ENCODE measurements at regions not wholly inside any gene's neighbourhood (a gene's known extent, or its start where the extent isn't known, plus 50 kb on each side); places are given as distances from the start of the nearest gene placed in this dataset.

DNA sequence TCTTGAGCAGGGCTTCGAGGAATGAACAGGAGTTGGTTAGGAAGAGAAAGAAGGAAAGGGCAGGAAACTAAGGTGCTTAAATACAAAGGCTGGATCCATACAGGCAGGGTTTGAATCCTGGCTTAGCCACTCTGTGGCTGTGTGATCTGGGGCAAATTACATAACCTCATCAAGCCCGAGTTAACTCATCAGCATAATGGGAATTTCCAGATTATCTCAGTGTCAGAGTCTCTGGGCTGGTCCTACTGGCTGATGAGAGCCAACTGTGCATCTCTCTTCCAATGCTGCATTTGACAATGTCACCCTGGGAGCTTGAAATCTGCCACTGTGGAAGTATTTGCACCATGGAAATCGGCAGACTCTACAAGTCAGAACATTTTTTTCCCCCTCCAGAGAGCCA, 83.8 kb upstream of the SLC6A6 start:
- DNase-seq: peak; percentile 82

DNA sequence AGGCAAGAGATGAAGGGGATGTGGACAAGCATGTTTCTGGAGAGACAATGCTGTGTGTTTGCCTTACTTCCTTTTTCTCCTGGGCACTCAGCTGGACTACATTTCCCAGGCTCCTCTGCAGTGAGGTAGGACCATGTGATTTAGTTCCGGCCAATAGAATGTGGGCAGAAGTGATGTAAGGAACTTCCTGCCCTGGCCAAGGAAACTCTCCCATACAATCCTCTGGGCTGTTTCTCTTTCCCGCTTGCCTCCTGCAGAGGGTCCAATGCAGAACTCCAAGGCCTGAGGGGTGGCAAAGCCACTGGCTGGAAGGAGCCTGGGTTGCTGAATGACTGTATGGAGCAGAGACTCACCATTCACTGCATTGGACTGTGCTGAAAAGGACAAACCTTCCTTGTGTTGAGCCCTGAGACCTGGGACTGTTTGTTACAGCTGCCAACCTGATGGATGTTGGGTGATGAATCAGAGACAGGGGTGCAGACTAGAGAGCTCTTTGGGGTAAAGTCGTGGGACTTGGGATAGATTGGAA, 82.7 kb upstream of the SLC6A6 start:
- DNase-seq: peak; percentile 93

DNA sequence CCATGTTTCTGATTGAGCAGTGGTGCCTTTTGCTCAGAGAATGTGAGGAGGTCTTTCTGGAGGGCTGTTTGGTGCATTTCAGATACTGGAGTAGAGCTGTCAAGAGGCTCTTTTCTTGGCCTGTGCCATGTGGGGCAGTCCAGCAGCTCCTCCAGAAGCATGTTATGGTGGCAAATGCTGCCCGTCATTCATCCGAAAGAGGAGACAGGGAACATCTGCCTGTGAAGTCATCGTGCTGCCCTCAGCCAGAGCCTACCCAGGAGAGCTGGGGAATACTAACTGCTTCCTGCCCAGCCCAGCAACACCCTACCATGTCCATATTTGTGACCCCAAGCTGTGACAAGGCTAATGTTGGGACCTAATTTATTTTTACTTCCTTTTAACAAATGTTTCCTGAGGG, 82.2 kb upstream of the SLC6A6 start:
- DNase-seq: no peak

DNA sequence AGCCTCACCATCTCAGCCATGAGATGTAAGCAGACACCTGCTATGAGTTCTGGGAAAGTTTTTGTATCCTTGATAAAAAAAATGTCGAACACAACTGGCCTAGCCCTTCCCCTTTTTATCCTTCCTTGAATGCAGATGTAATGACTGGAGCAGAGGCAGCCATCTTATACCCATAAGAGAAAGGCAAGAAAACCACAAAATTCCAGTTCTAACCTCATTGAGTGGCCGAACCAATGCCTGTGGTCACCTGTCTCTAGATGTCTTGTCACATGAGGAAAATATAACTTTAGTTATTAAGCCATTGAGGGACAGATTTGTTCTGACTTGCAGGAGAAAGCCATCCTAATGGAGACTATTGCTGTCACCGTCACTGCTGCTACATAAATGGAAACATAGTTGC, 80.4 kb upstream of the SLC6A6 start:
- DNase-seq: no peak

DNA sequence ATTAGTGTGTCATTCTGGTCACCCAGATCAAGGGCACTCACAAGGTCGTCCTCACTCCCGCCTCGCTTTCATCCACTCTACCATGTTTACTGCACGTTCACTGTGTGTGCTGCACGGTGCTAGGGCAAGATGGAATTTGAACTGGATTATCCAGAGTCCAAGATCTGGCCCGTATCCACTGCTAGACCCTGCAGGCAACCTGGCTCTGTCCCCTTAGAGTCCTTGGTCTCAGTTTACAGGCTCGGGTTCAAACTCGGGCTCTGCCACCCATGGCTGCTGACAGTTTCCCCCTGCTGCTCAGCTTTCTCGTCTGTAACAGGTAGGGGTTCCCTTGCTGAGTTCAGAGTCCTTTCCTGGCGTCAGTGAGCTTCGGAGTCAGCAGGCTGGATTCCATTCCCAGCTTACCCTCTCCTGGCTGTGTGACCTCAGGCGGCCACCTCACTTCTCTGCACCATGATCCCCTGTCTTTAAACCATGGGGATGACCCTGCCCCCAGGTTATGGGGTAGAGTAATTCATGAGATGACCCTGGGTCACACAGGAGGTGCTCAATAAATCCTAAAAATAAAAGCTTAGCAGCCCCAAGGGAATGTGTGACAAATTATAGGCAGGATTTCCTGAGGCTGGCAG, 79.6 kb upstream of the SLC6A6 start:
- DNase-seq: no peak

DNA sequence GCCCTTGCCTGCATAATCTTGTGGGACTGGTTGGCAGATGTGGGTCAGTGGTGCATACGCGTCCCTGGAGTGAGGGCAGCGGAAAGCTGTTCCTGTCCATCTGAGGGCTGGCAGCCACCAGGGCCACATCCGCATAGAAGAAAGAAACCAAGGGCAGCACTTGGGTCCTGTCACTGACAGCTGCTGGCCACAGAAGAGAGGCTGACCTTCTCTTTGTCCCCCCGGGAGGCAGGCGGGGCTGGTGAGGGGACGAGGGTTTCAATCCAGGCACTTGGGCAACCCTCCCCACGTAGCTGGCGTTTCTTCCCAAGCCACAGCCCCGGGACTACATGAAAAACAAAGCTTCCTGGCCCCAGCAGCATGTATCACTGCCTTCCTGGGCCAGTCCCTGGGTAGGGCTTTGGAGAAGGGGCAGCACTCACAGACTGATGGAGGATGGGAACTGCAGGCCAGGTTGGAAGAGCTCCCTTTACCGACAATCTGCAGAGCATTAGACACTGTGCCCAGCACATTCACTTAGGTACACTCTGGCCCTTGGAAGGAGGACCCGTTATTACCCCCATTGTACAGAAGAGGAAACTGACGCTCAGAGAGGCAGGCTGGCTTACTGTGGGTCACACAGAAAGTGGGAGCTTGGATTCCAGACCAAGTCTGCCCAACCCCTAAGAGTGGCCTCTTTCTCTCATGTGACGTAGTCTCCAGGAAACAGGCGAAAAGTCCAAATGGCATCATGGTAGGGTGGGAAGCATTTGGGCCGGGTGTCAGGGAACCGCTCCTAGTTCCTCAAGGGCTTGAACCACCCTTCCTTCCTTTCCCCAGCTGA, 78.8 kb upstream of the SLC6A6 start:
- no peak for DNase-seq

DNA sequence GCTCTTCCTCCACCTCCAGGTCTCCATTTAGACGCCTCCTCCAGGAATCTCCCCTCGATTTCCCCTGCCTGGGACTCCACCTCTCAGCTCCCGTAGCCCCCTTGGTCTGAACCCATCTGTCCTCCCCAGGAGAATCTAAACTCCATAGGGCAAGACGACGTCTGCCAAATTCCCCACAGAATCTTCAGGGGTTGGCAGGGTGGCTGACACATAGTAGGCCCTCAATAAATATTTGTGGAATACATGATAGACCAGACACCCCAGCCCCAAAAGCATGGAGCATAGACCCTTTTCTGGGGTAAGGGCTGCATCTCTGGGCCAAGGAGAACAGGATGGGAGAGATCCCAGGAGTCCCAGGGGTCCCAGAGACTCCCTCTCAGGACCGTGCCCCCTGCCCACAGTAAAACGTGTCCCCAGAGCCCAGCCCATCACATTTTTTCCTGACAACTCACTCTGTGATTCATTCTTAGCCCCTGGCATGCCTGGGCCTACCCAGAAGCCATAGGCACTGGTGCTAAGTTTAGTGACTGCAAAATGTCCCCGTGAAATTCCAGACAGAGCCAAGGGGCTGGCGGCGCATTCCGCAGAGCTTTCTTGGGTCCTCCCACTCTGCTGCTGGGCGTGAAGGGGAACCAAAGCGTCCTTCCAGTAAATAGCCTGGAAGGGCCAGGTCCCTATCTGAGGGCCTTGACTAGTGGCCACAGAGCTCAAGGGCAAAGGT, 78.0 kb upstream of the SLC6A6 start:
- no peak for DNase-seq

DNA sequence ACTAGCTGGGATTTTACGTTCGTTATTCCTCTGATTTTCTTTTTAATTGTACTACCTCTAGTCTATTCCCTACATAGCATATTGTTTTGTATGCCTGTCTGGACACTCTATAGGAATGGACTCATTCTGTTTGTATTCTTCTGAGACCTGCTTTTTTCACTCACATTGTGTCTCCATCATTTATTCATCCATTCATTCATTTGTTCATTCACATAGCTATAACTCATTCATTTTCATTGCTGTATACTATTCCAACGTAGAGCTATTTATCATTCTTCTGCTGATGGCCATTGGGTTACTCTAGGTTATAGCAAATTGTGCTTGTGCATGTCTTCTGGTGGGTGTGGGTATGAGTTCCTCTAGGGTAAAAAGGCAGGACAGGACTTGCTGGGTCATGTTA, 74.0 kb upstream of the SLC6A6 start:
- DNase-seq: no peak

DNA sequence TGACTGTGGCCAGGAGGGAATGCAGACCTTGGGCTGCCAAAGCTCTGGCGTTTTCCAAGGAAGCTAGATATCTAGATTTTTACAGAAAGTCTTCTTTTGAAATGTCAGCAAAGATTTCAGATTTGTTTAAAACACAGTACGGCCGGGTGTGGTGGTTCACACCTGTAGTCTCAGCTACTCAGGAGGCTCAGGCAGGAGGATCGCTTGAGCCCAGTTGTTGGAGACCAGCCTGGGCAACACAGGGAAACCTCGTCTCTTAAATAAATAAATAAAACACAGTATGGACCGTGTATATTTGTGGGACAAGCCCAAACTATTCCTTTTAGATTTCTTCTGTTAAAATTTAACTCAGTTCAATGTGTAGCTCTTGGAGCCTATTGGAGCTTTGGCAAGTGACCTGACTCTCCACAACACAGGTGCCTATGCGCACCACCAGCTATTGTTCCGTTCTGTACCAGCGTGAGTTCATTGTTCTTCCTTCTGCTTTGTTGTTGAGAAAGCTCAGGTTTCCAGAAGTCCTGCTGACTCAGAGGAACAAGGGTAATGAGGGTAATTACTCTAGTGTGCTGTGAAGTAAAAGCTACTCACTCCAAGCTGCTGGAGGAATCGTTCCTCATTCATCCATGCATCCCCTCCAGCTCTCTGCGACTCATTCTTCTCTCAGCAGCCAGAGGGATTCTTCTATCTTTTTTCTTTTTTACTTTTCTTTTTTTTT, 73.1 kb upstream of the SLC6A6 start:
- peak; percentile 68 for DNase-seq

DNA sequence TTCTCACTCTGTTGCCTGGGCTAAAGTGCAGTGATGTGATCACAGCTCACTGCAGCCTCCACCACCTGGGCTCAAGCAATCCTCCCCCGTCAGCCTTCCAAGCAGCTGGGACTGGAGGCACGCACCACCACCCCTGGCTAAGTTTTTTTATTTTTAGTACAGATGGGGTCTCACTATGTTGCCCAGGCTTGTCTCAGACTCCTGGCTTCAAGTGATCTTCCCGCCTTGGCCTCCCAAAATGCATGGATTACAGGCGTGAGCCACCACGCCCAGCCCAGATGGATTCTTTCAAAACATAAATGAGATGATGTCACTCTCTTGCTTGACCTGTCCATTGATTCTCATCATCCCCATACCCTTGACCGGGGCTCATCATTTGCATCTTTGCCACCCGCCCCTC, 72.6 kb upstream of the SLC6A6 start:
- DNase-seq: no peak

DNA sequence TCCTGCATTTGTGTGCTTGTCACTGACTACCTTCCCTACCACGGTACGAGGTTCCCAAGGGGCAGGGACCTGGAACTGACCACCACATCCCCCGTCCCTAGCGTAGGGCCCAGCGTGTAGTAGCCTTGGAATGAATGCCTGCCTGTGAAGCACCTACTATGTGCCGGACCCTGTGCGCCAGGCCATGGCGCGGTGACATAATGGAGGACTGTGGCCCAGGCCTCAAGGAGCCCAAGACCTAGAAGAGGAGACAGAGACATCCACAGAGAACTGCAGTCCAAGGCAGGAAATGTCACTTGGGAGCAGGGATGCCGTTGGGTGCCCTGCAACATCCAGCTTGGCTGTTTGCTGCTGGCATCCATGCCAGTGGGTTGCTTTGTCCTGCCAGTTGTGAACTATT, 71.9 kb upstream of the SLC6A6 start:
- no peak for DNase-seq

DNA sequence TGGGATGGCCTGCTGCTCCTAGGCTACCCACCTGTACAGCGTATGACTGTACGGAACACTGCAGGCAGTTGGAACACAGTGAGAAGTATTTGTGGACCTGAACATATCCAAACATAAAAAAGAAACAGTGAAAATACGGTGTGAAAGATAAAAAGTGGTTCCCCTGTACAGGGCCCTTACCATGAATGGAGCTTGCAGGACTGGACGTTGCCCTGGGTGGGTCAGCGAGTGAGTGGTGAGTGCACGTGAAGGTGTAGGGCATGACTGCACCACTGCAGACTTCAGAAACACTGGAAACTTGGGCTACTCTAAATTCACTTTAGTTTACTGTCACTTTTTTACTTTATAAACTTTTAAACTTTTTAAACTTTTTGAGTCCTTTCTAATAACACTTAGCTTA, 71.2 kb upstream of the SLC6A6 start:
- no peak for DNase-seq

DNA sequence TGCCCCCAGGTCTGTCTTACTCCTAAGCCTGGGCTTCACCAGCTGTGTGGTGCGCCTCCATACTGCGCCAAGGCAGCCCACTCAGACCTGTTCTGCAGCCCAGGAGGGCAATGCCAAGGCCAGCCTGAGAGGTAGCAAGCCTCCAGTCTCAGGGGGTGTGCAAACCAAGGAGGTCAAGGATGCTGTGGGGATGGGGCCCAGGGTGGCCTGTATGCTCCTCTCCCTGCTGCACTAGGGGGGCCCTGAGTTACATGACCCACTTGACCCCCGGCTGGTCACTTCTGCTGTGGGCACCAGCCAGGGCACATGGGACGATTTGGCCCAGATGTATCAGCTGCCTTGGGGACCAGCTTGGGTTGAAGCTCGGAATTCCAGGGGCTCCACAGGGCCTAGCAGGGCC, 70.0 kb upstream of the SLC6A6 start:
- no peak for DNase-seq

DNA sequence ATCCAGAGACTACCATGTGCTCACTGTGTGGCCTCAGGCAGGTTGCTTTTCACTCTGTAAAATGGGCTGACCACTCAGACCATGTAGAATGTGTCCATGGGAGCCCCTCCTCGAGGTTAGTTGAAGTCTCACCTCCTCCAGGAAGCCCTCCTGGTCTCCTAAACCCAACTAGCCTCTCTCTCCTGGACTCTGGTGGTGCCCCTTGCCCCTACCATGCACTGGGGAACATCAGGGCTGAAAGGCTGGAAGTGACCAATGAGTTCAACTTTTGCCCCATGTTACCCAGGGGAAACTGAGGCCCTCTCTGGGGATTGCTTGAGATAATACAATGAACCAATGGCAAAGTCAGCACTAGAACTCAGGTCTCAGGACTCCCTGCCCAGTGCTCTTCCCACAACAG, 69.2 kb upstream of the SLC6A6 start:
- DNase-seq: no peak

DNA sequence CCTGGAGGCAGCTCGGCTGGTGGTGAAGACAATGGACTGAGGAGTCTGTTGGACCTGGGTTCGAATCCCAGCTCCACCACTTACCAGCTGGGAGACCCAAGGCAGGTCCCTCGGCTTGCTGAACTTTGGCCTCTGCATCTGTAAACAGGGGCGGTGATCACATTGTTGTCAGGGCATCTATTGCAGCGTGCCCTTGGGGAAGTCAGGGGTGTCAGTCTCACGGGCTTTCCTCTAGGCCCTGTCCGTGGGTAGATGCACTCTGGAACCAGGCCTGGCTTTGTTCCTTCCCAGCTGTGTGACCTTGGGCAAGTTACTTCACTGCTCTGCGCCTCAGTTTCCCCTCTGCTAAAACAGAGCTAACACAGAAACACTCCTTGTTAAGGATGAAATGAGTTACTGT, 68.8 kb upstream of the SLC6A6 start:
- peak; percentile 50 for DNase-seq

DNA sequence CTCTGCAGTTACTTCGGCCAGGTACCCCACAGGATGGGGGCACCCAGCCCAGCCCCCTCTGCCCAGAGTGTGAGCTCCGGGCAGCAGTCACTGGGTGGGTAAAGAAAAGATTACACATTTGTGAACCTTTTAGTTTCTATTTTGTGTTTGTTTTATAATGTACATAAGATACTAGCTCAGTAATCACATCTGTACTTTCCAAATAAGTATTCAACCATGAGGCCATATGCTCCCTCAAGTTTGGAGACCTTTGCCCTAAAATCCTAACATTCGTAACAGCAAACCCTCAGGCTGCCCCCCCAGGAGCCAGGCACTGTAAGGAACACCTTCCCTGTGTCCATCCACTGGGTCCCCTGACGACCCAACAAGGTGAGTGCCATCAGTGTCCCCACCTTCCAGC, 68.3 kb upstream of the SLC6A6 start:
- no peak for DNase-seq

DNA sequence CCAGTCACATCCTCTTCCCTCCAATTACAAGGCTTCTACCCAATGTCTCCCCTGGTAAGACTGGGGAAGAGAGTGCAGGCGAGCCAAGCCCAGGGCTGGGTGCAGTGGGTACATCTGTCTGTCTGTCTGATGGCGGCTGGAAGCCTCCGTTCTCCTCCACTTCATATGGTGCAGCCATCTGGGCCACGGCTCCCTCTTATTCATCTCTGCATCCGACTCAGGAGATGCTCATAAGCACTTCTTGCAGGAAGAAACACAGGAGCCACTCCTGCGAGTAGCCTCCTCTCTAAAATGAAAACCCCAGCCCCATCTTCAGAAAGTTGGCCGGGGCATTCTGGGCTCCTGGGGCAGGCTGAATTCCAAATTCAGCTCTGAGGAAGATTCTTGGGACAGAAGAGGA, 67.5 kb upstream of the SLC6A6 start:
- no peak for DNase-seq

DNA sequence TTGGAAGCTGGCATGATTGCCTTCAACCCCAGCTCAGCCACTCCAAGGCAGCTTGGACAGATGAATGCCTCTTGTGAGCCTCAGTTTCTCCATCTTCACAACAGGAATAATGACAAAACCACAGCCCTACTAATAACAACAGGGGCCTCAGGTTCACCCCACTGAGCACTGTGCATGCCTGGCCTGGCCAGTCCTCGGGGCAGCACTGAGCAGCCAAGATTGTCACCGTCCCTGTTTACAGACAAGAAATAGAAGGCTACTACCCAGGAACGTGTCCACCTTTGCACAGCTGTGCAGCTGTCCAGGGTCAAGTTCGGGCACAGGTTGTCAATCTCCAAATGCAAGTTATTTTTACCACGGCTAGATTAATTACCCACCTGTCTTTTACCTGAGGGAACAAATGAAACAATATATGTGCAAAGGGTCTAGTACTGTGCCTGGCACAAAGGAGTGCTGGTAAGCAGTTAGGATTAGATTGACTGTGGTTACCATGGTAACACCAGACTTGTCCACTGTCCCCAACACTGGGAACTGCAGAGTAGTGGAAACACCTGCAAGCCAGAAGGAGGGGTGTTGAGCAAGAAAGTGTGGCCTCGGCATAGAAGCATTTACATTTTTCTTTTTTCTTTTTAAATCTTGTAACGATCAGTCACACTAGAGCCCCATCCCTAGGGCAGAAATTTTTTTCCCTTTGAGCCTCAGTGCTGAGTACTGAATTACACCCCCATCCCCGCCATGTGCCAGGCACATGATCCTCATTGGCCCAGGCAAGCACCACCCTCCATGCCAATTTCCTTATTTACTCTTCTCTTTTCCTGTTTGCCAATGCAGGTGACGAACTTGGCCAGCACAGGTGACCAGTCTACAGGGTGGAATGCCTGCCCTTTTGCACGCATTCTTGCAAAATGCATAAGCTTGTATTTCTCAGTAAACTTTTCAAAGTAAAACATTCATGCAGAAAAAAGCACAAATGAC, 66.3 kb upstream of the SLC6A6 start:
- no peak for DNase-seq

DNA sequence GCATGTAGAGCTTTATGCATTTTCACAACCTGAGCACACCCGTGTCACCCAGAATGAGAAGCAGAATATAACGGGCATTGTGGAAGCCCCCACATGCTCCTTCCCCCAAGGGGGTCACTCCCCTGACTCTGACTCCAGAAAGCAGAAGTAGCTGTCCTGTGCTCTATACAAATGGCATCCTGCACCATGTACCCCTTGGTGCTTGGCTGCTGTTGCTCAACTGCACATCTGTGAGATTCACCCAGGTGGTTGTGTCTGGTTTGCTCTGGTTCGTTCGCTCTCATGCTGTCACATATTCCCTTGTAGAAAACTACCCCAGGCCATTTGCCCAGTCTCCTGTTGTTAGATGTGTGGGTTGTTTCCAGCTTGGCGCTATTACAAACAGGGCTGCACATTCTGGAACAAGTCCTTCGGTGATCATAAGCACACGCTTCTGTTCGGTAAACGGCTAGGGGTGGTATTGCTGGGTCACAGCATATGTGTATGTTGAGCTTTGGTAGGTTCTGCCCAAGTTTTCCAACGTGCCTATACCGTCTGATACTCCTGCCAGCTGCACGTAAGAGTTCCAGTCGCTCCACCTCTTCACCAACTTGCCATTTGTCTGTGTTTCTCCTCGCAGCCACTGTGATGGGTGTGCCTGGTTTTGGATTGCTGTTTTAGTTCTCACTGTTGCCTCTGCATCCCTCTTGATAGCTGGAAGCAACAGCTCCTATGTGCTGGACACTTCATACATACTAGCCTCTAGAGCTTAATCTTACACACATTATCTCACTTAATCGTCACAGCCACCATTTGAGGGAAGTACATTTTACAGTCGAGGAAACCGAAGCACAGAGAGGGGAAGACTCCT, 65.4 kb upstream of the SLC6A6 start:
- no peak for DNase-seq

DNA sequence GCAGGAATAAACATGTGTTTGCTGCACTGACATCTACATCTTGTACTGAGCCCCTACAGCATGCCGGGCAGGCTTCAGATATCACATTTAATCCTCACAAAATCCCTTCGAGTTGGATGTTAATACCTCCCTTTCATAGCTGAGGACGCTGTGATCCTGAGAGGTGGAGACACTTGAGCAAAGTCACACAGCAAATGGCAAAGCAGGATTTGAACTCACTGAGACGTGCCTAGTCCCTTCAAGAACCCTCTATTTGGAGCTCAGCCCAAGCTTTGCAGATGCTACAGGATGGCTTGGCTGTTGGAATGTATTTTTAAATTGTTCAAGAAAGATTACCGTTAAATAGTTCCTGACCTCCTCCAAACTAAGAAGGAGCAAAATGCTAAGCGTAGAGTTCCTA, 64.6 kb upstream of the SLC6A6 start:
- DNase-seq: no peak

DNA sequence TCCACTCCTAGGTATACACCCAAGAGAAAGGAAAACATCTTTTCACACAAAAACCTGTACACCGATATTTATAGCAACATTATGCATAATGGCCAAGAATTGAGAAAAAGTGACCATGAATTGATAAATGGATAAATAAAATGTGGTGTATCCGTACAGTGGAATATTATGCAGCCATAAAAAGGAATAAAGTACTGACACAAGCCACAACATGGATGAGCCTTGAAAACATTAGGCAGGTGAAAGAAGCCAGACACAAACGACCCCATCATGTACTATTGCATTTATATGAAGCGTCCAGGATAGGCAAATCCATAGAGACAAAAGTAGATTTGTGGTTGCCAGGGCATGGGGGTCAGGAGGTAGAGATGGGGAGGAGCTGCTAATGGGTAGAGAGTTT, 64.2 kb upstream of the SLC6A6 start:
- no peak for DNase-seq

All from inflammatory macrophage treated with lipopolysaccharide for 4 hours (primary cell).